ENCODE measurements at regions not wholly inside any gene's neighbourhood (a gene's known extent, or its start where the extent isn't known, plus 50 kb on each side); places are given as distances from the start of the nearest gene placed in this dataset.

GRCh38 chr7:91777522-91777921 lies 103.0 kb downstream of the MTERF1 start:
- TF ChIP-seq EZH2 (IDR thresholded peaks at IDR 0.05; ENCODE audit: insufficient read depth, poor library complexity, severe bottlenecking) = no peak
- TF ChIP-seq EZH2phosphoT487 (IDR thresholded peaks at IDR 0.05; ENCODE audit: insufficient read depth, low read depth) = no peak

All from GM23248 (cell line).